ENCODE measurements at regions not wholly inside any gene's neighbourhood (a gene's known extent, or its start where the extent isn't known, plus 50 kb on each side); places are given as distances from the start of the nearest gene placed in this dataset.

DNA sequence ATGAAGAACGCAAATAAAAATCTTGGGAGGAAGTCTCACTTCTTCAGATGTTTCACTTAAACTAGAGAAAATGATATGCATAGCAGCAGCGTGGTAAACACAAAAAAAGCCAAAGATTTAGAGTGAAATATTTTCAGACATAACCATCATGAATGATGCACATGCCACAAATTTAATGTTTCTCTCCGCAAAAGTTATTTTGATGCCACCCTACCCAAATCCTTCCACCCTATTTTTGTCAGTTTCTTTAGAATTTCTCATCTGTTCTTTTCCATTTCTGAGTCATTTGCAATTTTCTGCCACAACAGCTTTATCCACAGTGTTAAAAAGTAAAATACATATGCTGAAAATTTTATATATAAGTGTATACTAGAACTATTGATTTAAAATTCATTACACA, 1663.7 kb upstream of the ADGRL3 start:
- no peak overlapping the region for H3K4me3 ChIP-seq
- no peak for DNase-seq
- no peak overlapping the region for H3K27ac ChIP-seq
- no peak for ATAC-seq
- no peaks in the 10 kb centered on the region for H3K36me3 ChIP-seq
- H3K27me3 ChIP-seq, result no peaks in the 10 kb centered on the region
- H3K4me1 ChIP-seq, result no peaks in the 10 kb centered on the region
- WGBS (ENCODE audit: insufficient coverage, low coverage, low lambda C conversion rate, missing lambda C conversion rate), result 65% methylated on average over 3 of the region's 3 CpGs
- intact Hi-C loops (cut with DNase I), result no loop called here
- H3K9me3 ChIP-seq, result no peaks in the 10 kb centered on the region
- TF ChIP-seq POLR2A (IDR thresholded peaks at IDR 0.05), result no peak
- TF ChIP-seq, protein P1, sequence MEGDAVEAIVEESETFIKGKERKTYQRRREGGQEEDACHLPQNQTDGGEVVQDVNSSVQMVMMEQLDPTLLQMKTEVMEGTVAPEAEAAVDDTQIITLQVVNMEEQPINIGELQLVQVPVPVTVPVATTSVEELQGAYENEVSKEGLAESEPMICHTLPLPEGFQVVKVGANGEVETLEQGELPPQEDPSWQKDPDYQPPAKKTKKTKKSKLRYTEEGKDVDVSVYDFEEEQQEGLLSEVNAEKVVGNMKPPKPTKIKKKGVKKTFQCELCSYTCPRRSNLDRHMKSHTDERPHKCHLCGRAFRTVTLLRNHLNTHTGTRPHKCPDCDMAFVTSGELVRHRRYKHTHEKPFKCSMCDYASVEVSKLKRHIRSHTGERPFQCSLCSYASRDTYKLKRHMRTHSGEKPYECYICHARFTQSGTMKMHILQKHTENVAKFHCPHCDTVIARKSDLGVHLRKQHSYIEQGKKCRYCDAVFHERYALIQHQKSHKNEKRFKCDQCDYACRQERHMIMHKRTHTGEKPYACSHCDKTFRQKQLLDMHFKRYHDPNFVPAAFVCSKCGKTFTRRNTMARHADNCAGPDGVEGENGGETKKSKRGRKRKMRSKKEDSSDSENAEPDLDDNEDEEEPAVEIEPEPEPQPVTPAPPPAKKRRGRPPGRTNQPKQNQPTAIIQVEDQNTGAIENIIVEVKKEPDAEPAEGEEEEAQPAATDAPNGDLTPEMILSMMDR (IDR thresholded peaks at IDR 0.05), result no peak

DNA sequence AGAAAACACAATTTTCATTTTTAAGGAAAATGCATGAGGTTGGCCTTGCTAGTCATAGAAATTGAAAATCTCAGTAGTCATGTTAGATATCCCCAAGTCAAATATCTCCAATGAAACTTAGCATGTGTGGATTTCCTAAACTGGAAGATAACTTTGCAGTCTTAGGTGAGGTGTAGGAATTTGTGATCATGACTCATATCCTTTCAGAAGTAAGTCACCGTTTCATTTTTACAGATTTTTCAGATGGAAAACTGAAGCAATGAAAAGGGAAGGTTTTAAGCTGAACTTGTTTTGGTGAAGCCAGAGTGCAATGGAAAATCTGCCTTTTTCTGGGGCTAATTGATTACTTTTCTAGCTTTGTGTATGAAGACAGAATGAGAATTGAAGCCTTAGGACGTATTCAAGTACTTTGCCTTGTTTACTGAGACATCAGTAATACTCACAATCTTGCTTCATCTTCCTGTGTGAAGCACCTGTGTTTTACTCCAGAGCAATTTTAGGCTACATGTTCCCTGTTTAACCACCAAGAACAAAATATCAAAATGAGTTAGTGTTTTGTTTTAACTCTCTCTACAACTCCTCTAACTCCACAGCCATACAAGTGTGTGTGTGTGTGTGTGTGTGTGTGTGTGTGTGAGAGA, 1662.8 kb upstream of the ADGRL3 start:
- Histone ChIP-seq H3K27me3 (no peaks in the 10 kb centered on the region), H3K27ac (no peak overlapping the region), H3K36me3 (no peaks in the 10 kb centered on the region), H3K4me3 (no peak overlapping the region), H3K4me1 (no peaks in the 10 kb centered on the region), H3K9me3 (no peaks in the 10 kb centered on the region)
- 37% methylated on average over 2 of the region's 2 CpGs for WGBS (ENCODE audit: insufficient coverage, low coverage, low lambda C conversion rate, missing lambda C conversion rate)
- ATAC-seq, result no peak
- TF ChIP-seq, protein P1 (IDR thresholded peaks at IDR 0.05), result no peak
- TF ChIP-seq POLR2A (IDR thresholded peaks at IDR 0.05), result no peak
- intact Hi-C loops (cut with DNase I), result no loop called here
- DNase-seq, result no peak

DNA sequence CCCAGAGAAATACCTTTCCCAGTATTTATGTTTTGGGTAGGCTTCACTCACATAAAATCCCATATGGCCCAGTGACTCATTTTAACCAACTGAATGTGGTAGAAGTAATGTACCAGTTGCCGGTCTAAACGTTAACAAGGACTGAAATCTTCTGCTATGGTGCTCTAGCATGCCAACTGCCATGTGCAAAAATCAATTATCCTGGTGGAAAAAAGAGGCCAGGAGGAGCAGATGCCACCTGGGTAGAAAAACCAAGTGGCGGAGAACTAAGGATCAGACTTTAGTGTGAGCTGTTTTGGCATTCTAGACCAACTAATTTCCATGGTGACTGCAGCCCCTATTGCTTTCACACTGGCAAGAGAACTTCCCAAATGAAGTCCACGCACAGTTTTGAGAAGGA, 1660.7 kb upstream of the ADGRL3 start:
- intact Hi-C loops (cut with DNase I), result no loop called here
- TF ChIP-seq, protein P1 (IDR thresholded peaks at IDR 0.05), result no peak

DNA sequence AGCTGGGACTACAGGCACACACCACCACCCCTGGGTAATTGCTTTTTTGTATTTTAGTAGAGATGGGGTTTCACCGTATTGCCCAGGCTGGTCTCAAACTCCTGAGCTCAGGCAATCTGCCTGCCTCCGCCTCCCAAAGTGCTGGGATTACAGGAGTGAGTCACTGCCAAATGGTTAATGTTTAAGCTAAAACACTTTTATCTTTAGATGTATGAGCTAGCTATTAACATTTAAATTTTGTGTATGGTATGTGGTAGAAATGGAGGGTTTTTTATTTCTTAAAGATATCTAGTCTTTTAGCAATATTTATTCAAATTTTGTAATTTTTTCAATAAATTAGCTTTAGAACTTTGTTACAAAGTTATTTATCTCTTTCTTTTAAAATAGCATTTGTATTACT, 1659.8 kb upstream of the ADGRL3 start:
- H3K4me1 ChIP-seq, result no peaks in the 10 kb centered on the region
- H3K9me3 ChIP-seq, result no peaks in the 10 kb centered on the region
- TF ChIP-seq, protein P1 (IDR thresholded peaks at IDR 0.05), result no peak
- no peak for TF ChIP-seq POLR2A (IDR thresholded peaks at IDR 0.05)
- 70% methylated on average over 2 of the region's 2 CpGs for WGBS (ENCODE audit: insufficient coverage, low coverage, low lambda C conversion rate, missing lambda C conversion rate)
- intact Hi-C loops (cut with DNase I), result no loop called here
- no peak for DNase-seq
- no peak overlapping the region for H3K4me3 ChIP-seq
- peak in 1 of 4 donors; percentile 38 for ATAC-seq
- H3K27ac ChIP-seq, result no peak overlapping the region
- H3K36me3 ChIP-seq, result no peaks in the 10 kb centered on the region
- no peaks in the 10 kb centered on the region for H3K27me3 ChIP-seq

More for the DNA sequence above, 1660.7 kb upstream of the ADGRL3 start:
- ATAC-seq (no peak), DNase-seq (no peak)
- H3K9me3 ChIP-seq, result no peaks in the 10 kb centered on the region
- H3K27me3 ChIP-seq, result no peaks in the 10 kb centered on the region
- no peak overlapping the region for H3K27ac ChIP-seq
- 83% methylated on average over 3 of the region's 4 CpGs for WGBS (ENCODE audit: insufficient coverage, low coverage, low lambda C conversion rate, missing lambda C conversion rate)
- no peak overlapping the region for H3K4me3 ChIP-seq
- no peaks in the 10 kb centered on the region for H3K36me3 ChIP-seq
- no peaks in the 10 kb centered on the region for H3K4me1 ChIP-seq

All from right lobe of liver (tissue), 6 donors.